IPS-NIHi7 (cell line): ENCODE measurements at regions not wholly inside any gene's neighbourhood (a gene's known extent, or its start where the extent isn't known, plus 50 kb on each side); places are given as distances from the start of the nearest gene placed in this dataset.

Experiments used
- DNase-seq: peaks from one replicate; pipeline ENCODE4 v3.0.0; 2012; ENCODE audit warnings: mixed read lengths; ENCODE audit errors: extremely low spot score

GRCh38 chr14:64639340-64639821 lies 64.8 kb upstream of the PLEKHG3 start:
- no peak for DNase-seq

GRCh38 chr14:64640839-64641238 lies 63.4 kb upstream of the PLEKHG3 start:
- no peak for DNase-seq

- DNase-seq = no peak
Observed at GRCh38 chr14:64641760-64642159, 62.5 kb upstream of the PLEKHG3 start.

- no peak for DNase-seq
Observed at GRCh38 chr14:64643709-64644108, 60.5 kb upstream of the PLEKHG3 start.

GRCh38 chr14:64644629-64645028 lies 59.6 kb upstream of the PLEKHG3 start:
- no peak for DNase-seq

- DNase-seq = peak; percentile 70
Observed at GRCh38 chr14:64645220-64645892, 58.9 kb upstream of the PLEKHG3 start.

- DNase-seq = no peak
Observed at GRCh38 chr14:64646103-64646502, 58.1 kb upstream of the PLEKHG3 start.

- no peak for DNase-seq
Observed at GRCh38 chr14:64649383-64649998, 54.7 kb upstream of the PLEKHG3 start.

GRCh38 chr14:64653900-64654245 lies 50.4 kb upstream of the PLEKHG3 start:
- no peak for DNase-seq

GRCh38 chr14:64654246-64654900 lies 49.9 kb upstream of the PLEKHG3 start:
- DNase-seq = no peak
